CD14-positive monocyte (primary cell): ENCODE measurements at regions not wholly inside any gene's neighbourhood (a gene's known extent, or its start where the extent isn't known, plus 50 kb on each side); places are given as distances from the start of the nearest gene placed in this dataset.

Experiments used
- DNase-seq, 3 donors: peaks; one replicate each; pipeline ENCODE4 v3.0.0-alpha.2; 2011 to 2022
- H2AFZ ChIP-seq: 2 replicates; pipeline ENCODE4 v1.6.0; 2012; ENCODE audit warnings: mild to moderate bottlenecking, low read depth, low read length, inconsistent platforms; ENCODE audit not compliant: insufficient read depth, poor library complexity, severe bottlenecking
- H3K27ac ChIP-seq, 2 donors: 1 replicate in 1 of 2; 2 replicates in 1 of 2; pipeline ENCODE4 v1.5.1; 2012 to 2013; ENCODE audit warnings: low read length in 2 of 2, control low read depth in 1 of 2, inconsistent platforms in 1 of 2, low read depth in 1 of 2, mild to moderate bottlenecking in 1 of 2
- H3K27me3 ChIP-seq, 2 donors: one replicate each; pipeline versions ENCODE4 v1.6.0 to v1.6.1; 2011 to 2013; ENCODE audit warnings: low read length in 2 of 2; ENCODE audit not compliant: control insufficient read depth in 2 of 2, insufficient read depth in 2 of 2
- H3K36me3 ChIP-seq, 2 donors: replicated peaks in 1 of 2; 1 replicate in 1 of 2; 2 replicates in 1 of 2; pipeline versions ENCODE4 v1.5.1 to v1.6.1; 2012 to 2013; ENCODE audit warnings: low read length in 2 of 2, control low read depth in 1 of 2, inconsistent platforms in 1 of 2, mild to moderate bottlenecking in 1 of 2; ENCODE audit not compliant: insufficient read depth in 2 of 2, control insufficient read depth in 1 of 2
- H3K4me1 ChIP-seq, 2 donors: 1 replicate in 1 of 2; 2 replicates in 1 of 2; pipeline versions ENCODE4 v1.5.1 to v1.6.1; 2012 to 2013; ENCODE audit warnings: low read length in 2 of 2, control low read depth in 1 of 2, inconsistent platforms in 1 of 2, mild to moderate bottlenecking in 1 of 2, moderate library complexity in 1 of 2; ENCODE audit not compliant: insufficient read depth in 2 of 2, control insufficient read depth in 1 of 2
- H3K4me2 ChIP-seq: replicated peaks from 2 replicates; pipeline ENCODE3; 2012; ENCODE audit warnings: low read length, moderate library complexity, mild to moderate bottlenecking; ENCODE audit not compliant: poor library complexity, severe bottlenecking; ENCODE audit errors: extremely low read depth
- H3K4me3 ChIP-seq, 3 experiments: fragments of 200-600 bp in 1 of 3; sonication (generic) in 1 of 3; replicated peaks in 1 of 3; 1 replicate in 2 of 3; 2 replicates in 1 of 3; pipeline ENCODE4 v1.5.1; 2011 to 2013; ENCODE audit warnings: low read length in 3 of 3, mild to moderate bottlenecking in 3 of 3, control low read depth in 2 of 3, low read depth in 2 of 3, inconsistent platforms in 1 of 3, moderate library complexity in 1 of 3
- H3K79me2 ChIP-seq: 2 replicates; pipeline ENCODE4 v1.6.0; 2012; ENCODE audit warnings: mild to moderate bottlenecking, control low read depth, inconsistent platforms, low read length, moderate library complexity; ENCODE audit not compliant: insufficient read depth
- H3K9ac ChIP-seq: 2 replicates; pipeline ENCODE4 v1.6.0; 2017; ENCODE audit warnings: low read length, mild to moderate bottlenecking; ENCODE audit not compliant: insufficient read depth, poor library complexity, severe bottlenecking
- H3K9me3 ChIP-seq, 2 donors: replicated peaks in 1 of 2; 1 replicate in 1 of 2; 2 replicates in 1 of 2; pipeline versions ENCODE4 v1.5.1 to v1.6.1; 2012 to 2013; ENCODE audit warnings: low read length in 2 of 2, control low read depth in 1 of 2; ENCODE audit not compliant: control insufficient read depth in 1 of 2, insufficient read depth in 1 of 2
- H4K20me1 ChIP-seq: 2 replicates; pipeline ENCODE4 v1.6.0; 2012; ENCODE audit warnings: mild to moderate bottlenecking, low read length, control low read depth, moderate library complexity; ENCODE audit not compliant: insufficient read depth
- H3K27ac Mint-ChIP-seq, 7 donors: one replicate each; pipeline ENCODE4 v1.8.0; 2020; ENCODE audit warnings: mild to moderate bottlenecking in 7 of 7, mixed read lengths in 7 of 7, moderate library complexity in 6 of 7, inconsistent platforms in 2 of 7
- H3K27me3 Mint-ChIP-seq, 3 donors: one replicate each; pipeline ENCODE4 v1.8.0; 2021 to 2022; ENCODE audit warnings: low read depth in 3 of 3, mild to moderate bottlenecking in 3 of 3, mixed read lengths in 3 of 3, moderate library complexity in 3 of 3, inconsistent platforms in 1 of 3
- H3K36me3 Mint-ChIP-seq, 2 donors: one replicate each; pipeline ENCODE4 v1.8.0; 2020; ENCODE audit warnings: mixed read lengths in 2 of 2, inconsistent platforms in 1 of 2, mild to moderate bottlenecking in 1 of 2
- H3K4me1 Mint-ChIP-seq: one replicate; pipeline ENCODE4 v1.8.0; 2020; ENCODE audit warnings: mild to moderate bottlenecking, mixed read lengths
- H3K4me3 Mint-ChIP-seq, 2 donors: one replicate each; pipeline ENCODE4 v1.8.0; 2020; ENCODE audit warnings: mild to moderate bottlenecking in 2 of 2, mixed read lengths in 2 of 2, moderate library complexity in 1 of 2
- H3K9me3 Mint-ChIP-seq, 7 donors: one replicate each; pipeline ENCODE4 v1.8.0; 2020 to 2022; ENCODE audit warnings: mixed read lengths in 7 of 7, mild to moderate bottlenecking in 6 of 7, moderate library complexity in 6 of 7, inconsistent platforms in 2 of 7
- CTCF ChIP-seq: fragments of 200-600 bp; IDR thresholded peaks from one replicate; pipeline ENCODE4 v1.8.0; 2022; ENCODE audit warnings: antibody characterized with exemption, mild to moderate bottlenecking
- WGBS: methylation state at CpG from one replicate; pipeline ENCODE4 v1.1.5; 2013; ENCODE audit warnings: missing lambda C conversion rate; ENCODE audit not compliant: insufficient coverage; 5-methylcytosine and 5-hydroxymethylcytosine counted together
- intact Hi-C, 2 donors: fragments of 100-400 bp; cut with micrococcal nuclease; formaldehyde crosslinking; loops; one replicate each; pipeline versions ENCODE4 v1.15.0 to v1.15.1; 2023

DNA sequence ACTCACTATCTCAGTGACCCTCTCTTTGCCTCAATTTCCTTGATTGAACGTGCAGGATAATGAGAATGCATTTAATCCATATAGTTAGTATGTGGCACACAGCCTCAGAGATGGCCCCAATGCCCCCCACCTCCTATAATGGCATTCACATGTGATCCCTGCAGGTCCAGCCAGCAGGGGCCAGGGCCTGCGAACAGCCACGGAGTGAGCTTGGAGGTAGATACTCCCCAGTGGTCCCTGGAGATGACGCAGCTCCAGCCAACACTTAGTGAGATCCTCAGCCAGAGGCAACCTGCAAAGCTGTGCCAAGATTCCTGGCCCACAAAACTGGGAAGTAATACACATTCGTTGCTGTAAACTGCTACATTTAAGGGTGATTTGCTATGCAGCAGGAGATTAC is 184.9 kb upstream of the NSMCE3 start:
- no peak overlapping the region for H3K9ac ChIP-seq
- WGBS = 87% methylated on average over 4 of the region's 5 CpGs
- Mint-ChIP-seq H3K27me3 (peaks cover 1 to 5% (median 2%) of the 10 kb centered on the region in 3 donors), H3K27ac (no peak overlapping the region), H3K4me3 (no peak overlapping the region), H3K36me3 (no peaks in the 10 kb centered on the region), H3K9me3 (peaks cover 0 to 9% (median 2%) of the 10 kb centered on the region in 7 donors), H3K4me1 (no peaks in the 10 kb centered on the region)
- no peak overlapping the region for H2AFZ ChIP-seq
- intact Hi-C loops = no loop called here
- no peak overlapping the region for H3K4me3 ChIP-seq
- H3K9me3 ChIP-seq = no peaks in the 10 kb centered on the region
- no peaks in the 10 kb centered on the region for H3K27me3 ChIP-seq
- H3K4me1 ChIP-seq = no peaks in the 10 kb centered on the region
- H4K20me1 ChIP-seq = no peaks in the 10 kb centered on the region
- H3K4me2 ChIP-seq = no peak overlapping the region
- no peaks in the 10 kb centered on the region for H3K36me3 ChIP-seq
- no peak overlapping the region for H3K27ac ChIP-seq
- TF ChIP-seq CTCF = no peak
- no peaks in the 10 kb centered on the region for H3K79me2 ChIP-seq
- no peak for DNase-seq

DNA sequence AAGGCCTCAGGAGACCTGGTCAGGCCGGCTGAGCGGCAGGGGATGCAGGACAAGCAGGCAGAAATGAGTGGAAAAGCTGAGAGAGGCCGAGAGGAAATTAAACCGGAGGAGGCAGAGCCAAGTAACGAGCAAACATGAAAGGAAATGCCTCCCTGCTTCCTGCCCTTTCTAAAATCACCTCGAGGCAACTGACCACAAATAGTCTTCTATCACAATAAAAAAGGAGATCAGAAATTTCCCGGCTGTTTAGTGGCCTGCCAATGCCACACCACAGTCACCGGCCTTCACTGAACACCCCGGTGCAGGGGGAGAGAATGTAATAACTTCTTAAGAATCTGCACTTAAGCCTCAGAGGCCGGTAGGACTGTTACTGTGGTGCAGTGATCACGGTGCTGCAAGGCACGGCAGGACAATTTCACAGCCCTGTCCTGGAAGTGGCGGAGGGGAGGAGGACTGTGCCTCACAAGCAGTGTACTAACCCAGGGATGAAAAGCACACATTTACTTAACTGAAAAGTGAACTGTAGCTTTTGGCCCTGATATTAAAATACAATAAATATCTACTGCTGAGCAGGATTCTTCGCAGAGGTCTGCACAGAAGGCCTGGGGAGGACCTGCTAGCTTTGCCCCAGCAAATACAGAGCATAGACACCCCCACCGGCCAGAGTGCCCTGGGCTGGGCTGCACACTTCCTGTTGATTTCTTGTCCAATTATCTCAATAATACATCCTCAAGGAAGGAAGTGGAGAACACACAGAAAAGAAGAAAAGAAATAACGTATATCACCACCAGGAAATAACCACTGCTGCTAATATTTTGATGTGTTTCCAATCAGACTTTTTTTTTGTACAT is 183.5 kb upstream of the NSMCE3 start:
- Mint-ChIP-seq H3K9me3 (peaks cover 0 to 13% (median 2%) of the 10 kb centered on the region in 7 donors), H3K27ac (no peak overlapping the region), H3K36me3 (no peaks in the 10 kb centered on the region), H3K4me3 (peak overlapping the region in 1 of 2 donors; percentile 4), H3K4me1 (no peaks in the 10 kb centered on the region), H3K27me3 (peaks cover 2 to 7% (median 3%) of the 10 kb centered on the region in 3 donors)
- H3K9ac ChIP-seq = no peak overlapping the region
- TF ChIP-seq CTCF = no peak
- 11% methylated on average over 5 of the region's 16 CpGs for WGBS
- H3K4me3 ChIP-seq = no peak overlapping the region
- H3K9me3 ChIP-seq = no peaks in the 10 kb centered on the region
- H2AFZ ChIP-seq = no peak overlapping the region
- no peaks in the 10 kb centered on the region for H3K79me2 ChIP-seq
- H3K27ac ChIP-seq = no peak overlapping the region
- intact Hi-C loops = no loop called here
- H4K20me1 ChIP-seq = no peaks in the 10 kb centered on the region
- no peaks in the 10 kb centered on the region for H3K4me1 ChIP-seq
- DNase-seq = no peak
- no peaks in the 10 kb centered on the region for H3K36me3 ChIP-seq
- no peak overlapping the region for H3K4me2 ChIP-seq
- no peaks in the 10 kb centered on the region for H3K27me3 ChIP-seq
